GM23338 (cell line): ENCODE measurements at regions not wholly inside any gene's neighbourhood (a gene's known extent, or its start where the extent isn't known, plus 50 kb on each side); places are given as distances from the start of the nearest gene placed in this dataset.

ENCODE experiments used
- ATAC-seq: fragments of 200-7000 bp; cut with Tn5 transposase; 3 replicates; pipeline ENCODE4 v1.9.1; 2020
- DNase-seq: peaks from one replicate; pipeline ENCODE4 v3.0.0-alpha.2; 2015; ENCODE audit warnings: low spot score
- H2AFZ ChIP-seq: fragments of 200-600 bp; sonication (generic); 2 replicates; pipeline ENCODE4 v1.8.0; 2016; ENCODE audit warnings: antibody characterized with exemption, mild to moderate bottlenecking, moderate library complexity
- H3F3A ChIP-seq: fragments of 200-600 bp; sonication (generic); replicated peaks from 2 replicates; pipeline ENCODE4 v1.8.0; 2017; ENCODE audit warnings: antibody characterized with exemption, mixed run types, low read depth
- H3K27ac ChIP-seq: fragments of 200-600 bp; sonication (generic); 2 replicates; pipeline ENCODE4 v1.6.1; 2016; ENCODE audit warnings: low read depth
- H3K27me3 ChIP-seq: fragments of 200-600 bp; sonication (generic); 2 replicates; pipeline ENCODE4 v1.8.0; 2016; ENCODE audit warnings: mild to moderate bottlenecking, mixed run types, moderate library complexity; ENCODE audit not compliant: insufficient read depth
- H3K36me3 ChIP-seq: fragments of 200-600 bp; sonication (generic); 2 replicates; pipeline ENCODE4 v1.8.0; 2016; ENCODE audit warnings: mild to moderate bottlenecking; ENCODE audit not compliant: insufficient read depth
- H3K4me1 ChIP-seq: fragments of 200-600 bp; sonication (generic); 2 replicates; pipeline ENCODE4 v1.8.0; 2016; ENCODE audit warnings: mild to moderate bottlenecking, moderate library complexity; ENCODE audit not compliant: insufficient read depth
- H3K4me2 ChIP-seq: fragments of 200-600 bp; sonication (generic); 2 replicates; pipeline ENCODE4 v1.7.1; 2017; ENCODE audit warnings: mixed run types
- H3K4me3 ChIP-seq: fragments of 200-600 bp; sonication (generic); 2 replicates; pipeline ENCODE4 v1.6.1; 2016; ENCODE audit warnings: mixed run types
- H3K79me2 ChIP-seq: fragments of 200-600 bp; sonication (generic); replicated peaks from 2 replicates; pipeline ENCODE4 v1.8.0; 2017; ENCODE audit warnings: mild to moderate bottlenecking; ENCODE audit not compliant: insufficient read depth
- H3K9me2 ChIP-seq: fragments of 200-600 bp; sonication (generic); 2 replicates; pipeline ENCODE4 v1.8.0; 2017; ENCODE audit not compliant: insufficient read depth
- H4K20me1 ChIP-seq: fragments of 200-600 bp; sonication (generic); replicated peaks from 2 replicates; pipeline ENCODE4 v1.8.0; 2017; ENCODE audit warnings: mild to moderate bottlenecking; ENCODE audit not compliant: insufficient read depth
- H3K27ac Mint-ChIP-seq: 2 replicates; pipeline ENCODE4 v1.8.0; 2020; ENCODE audit warnings: inconsistent platforms, mild to moderate bottlenecking, moderate library complexity, mixed read lengths
- H3K27me3 Mint-ChIP-seq: 3 replicates; pipeline ENCODE4 v1.8.0; 2022; ENCODE audit warnings: low read depth, mild to moderate bottlenecking, moderate library complexity, mixed read lengths, inconsistent platforms; ENCODE audit not compliant: insufficient read depth, poor library complexity
- H3K36me3 Mint-ChIP-seq: 3 replicates; pipeline ENCODE4 v1.8.0; 2021; ENCODE audit warnings: low read depth, mild to moderate bottlenecking, inconsistent platforms, moderate library complexity, mixed read lengths
- H3K4me1 Mint-ChIP-seq: 3 replicates; pipeline ENCODE4 v1.8.0; 2020; ENCODE audit warnings: mild to moderate bottlenecking, inconsistent platforms, mixed read lengths
- H3K4me3 Mint-ChIP-seq: 3 replicates; pipeline ENCODE4 v1.8.0; 2021; ENCODE audit warnings: moderate library complexity, mild to moderate bottlenecking, inconsistent platforms, mixed read lengths
- H3K9me3 Mint-ChIP-seq: 3 replicates; pipeline ENCODE4 v1.8.0; 2020; ENCODE audit warnings: moderate library complexity, mild to moderate bottlenecking, inconsistent platforms, mixed read lengths
- CREB1 ChIP-seq: fragments of 250-450 bp; sonication (Bioruptor Pico); IDR thresholded peaks from 2 replicates; pipeline ENCODE4 v1.5.0; 2020; ENCODE audit warnings: low read depth, mild to moderate bottlenecking, moderate library complexity
- ETS1 ChIP-seq: IDR thresholded peaks from 2 replicates; pipeline ENCODE4 v1.6.1; 2016; ENCODE audit warnings: antibody characterized with exemption
- EZH2 ChIP-seq: fragments of 200-600 bp; sonication (generic); IDR thresholded peaks from one replicate; pipeline ENCODE4 v1.8.0; 2017; ENCODE audit warnings: antibody characterized with exemption, mild to moderate bottlenecking, low read depth; ENCODE audit not compliant: unreplicated experiment
- EZH2phosphoT487 ChIP-seq: fragments of 200-600 bp; sonication (generic); IDR thresholded peaks from one replicate; pipeline ENCODE4 v1.8.1; 2018; ENCODE audit warnings: antibody characterized with exemption; ENCODE audit not compliant: unreplicated experiment
- JUNB ChIP-seq: IDR thresholded peaks from one replicate; pipeline ENCODE4 v1.6.1; 2016; ENCODE audit warnings: antibody characterized with exemption; ENCODE audit not compliant: unreplicated experiment
- NANOG ChIP-seq: IDR thresholded peaks from 2 replicates; pipeline ENCODE4 v1.6.1; 2016; ENCODE audit warnings: antibody characterized with exemption, borderline replicate concordance
- POLR2AphosphoS5 ChIP-seq: IDR thresholded peaks from 2 replicates; pipeline ENCODE4 v1.6.1; 2016; ENCODE audit warnings: antibody characterized with exemption, low read depth
- REST ChIP-seq: IDR thresholded peaks from one replicate; pipeline ENCODE4 v1.6.1; 2018; ENCODE audit warnings: antibody characterized with exemption; ENCODE audit not compliant: unreplicated experiment
- STAT1 ChIP-seq: IDR thresholded peaks from one replicate; pipeline ENCODE4 v1.6.1; 2016; ENCODE audit warnings: antibody characterized with exemption; ENCODE audit not compliant: unreplicated experiment
- ZNF114 ChIP-seq: fragments of 250-450 bp; sonication (Bioruptor Pico); IDR thresholded peaks from 2 replicates; pipeline ENCODE4 v1.5.0; 2020; ENCODE audit warnings: mild to moderate bottlenecking, moderate library complexity
- ZNF331 ChIP-seq: fragments of 250-450 bp; sonication (Bioruptor Pico); IDR thresholded peaks from 2 replicates; pipeline ENCODE4 v1.5.0; 2020; ENCODE audit warnings: low read depth, mild to moderate bottlenecking, moderate library complexity
- TF ChIP-seq, protein P1 (sequence below): fragments of 250-450 bp; sonication (Bioruptor Pico); IDR thresholded peaks from 2 replicates; pipeline ENCODE4 v1.5.0; 2020; ENCODE audit warnings: mild to moderate bottlenecking, moderate library complexity

GRCh38 chr14:22381766-22382165 lies 207.3 kb downstream of the DAD1 start (continued):
- TF ChIP-seq ZNF114 (no peak), CREB1 (CRISPR knock-in tag) (no peak), JUNB (no peak), EZH2phosphoT487 (no peak), ETS1 (no peak)

- Histone ChIP-seq H3K27ac (no peak overlapping the region), H3K79me2 (no peaks in the 10 kb centered on the region), H3K4me3 (no peak overlapping the region), H3K4me1 (peaks cover 8% of the 10 kb centered on the region), H3F3A (no peaks in the 10 kb centered on the region), H2AFZ (peak overlapping the region; percentile 60; the same call in 1 of the 2 replicates), H3K4me2 (no peak overlapping the region), H3K9me2 (no peaks in the 10 kb centered on the region), H3K36me3 (no peaks in the 10 kb centered on the region), H4K20me1 (no peaks in the 10 kb centered on the region), H3K27me3 (no peaks in the 10 kb centered on the region)
- no peak for DNase-seq
- Mint-ChIP-seq H3K9me3 (no peaks in the 10 kb centered on the region), H3K4me3 (no peak overlapping the region), H3K36me3 (no peaks in the 10 kb centered on the region), H3K27ac (no peak overlapping the region), H3K27me3 (no peaks in the 10 kb centered on the region), H3K4me1 (peaks cover 13% of the 10 kb centered on the region)
- TF ChIP-seq JUNB (no peak), EZH2 (no peak), ETS1 (no peak), STAT1 (no peak), REST (no peak), POLR2AphosphoS5 (no peak), ZNF331 (no peak), NANOG (no peak)
- TF ChIP-seq, protein P1, sequence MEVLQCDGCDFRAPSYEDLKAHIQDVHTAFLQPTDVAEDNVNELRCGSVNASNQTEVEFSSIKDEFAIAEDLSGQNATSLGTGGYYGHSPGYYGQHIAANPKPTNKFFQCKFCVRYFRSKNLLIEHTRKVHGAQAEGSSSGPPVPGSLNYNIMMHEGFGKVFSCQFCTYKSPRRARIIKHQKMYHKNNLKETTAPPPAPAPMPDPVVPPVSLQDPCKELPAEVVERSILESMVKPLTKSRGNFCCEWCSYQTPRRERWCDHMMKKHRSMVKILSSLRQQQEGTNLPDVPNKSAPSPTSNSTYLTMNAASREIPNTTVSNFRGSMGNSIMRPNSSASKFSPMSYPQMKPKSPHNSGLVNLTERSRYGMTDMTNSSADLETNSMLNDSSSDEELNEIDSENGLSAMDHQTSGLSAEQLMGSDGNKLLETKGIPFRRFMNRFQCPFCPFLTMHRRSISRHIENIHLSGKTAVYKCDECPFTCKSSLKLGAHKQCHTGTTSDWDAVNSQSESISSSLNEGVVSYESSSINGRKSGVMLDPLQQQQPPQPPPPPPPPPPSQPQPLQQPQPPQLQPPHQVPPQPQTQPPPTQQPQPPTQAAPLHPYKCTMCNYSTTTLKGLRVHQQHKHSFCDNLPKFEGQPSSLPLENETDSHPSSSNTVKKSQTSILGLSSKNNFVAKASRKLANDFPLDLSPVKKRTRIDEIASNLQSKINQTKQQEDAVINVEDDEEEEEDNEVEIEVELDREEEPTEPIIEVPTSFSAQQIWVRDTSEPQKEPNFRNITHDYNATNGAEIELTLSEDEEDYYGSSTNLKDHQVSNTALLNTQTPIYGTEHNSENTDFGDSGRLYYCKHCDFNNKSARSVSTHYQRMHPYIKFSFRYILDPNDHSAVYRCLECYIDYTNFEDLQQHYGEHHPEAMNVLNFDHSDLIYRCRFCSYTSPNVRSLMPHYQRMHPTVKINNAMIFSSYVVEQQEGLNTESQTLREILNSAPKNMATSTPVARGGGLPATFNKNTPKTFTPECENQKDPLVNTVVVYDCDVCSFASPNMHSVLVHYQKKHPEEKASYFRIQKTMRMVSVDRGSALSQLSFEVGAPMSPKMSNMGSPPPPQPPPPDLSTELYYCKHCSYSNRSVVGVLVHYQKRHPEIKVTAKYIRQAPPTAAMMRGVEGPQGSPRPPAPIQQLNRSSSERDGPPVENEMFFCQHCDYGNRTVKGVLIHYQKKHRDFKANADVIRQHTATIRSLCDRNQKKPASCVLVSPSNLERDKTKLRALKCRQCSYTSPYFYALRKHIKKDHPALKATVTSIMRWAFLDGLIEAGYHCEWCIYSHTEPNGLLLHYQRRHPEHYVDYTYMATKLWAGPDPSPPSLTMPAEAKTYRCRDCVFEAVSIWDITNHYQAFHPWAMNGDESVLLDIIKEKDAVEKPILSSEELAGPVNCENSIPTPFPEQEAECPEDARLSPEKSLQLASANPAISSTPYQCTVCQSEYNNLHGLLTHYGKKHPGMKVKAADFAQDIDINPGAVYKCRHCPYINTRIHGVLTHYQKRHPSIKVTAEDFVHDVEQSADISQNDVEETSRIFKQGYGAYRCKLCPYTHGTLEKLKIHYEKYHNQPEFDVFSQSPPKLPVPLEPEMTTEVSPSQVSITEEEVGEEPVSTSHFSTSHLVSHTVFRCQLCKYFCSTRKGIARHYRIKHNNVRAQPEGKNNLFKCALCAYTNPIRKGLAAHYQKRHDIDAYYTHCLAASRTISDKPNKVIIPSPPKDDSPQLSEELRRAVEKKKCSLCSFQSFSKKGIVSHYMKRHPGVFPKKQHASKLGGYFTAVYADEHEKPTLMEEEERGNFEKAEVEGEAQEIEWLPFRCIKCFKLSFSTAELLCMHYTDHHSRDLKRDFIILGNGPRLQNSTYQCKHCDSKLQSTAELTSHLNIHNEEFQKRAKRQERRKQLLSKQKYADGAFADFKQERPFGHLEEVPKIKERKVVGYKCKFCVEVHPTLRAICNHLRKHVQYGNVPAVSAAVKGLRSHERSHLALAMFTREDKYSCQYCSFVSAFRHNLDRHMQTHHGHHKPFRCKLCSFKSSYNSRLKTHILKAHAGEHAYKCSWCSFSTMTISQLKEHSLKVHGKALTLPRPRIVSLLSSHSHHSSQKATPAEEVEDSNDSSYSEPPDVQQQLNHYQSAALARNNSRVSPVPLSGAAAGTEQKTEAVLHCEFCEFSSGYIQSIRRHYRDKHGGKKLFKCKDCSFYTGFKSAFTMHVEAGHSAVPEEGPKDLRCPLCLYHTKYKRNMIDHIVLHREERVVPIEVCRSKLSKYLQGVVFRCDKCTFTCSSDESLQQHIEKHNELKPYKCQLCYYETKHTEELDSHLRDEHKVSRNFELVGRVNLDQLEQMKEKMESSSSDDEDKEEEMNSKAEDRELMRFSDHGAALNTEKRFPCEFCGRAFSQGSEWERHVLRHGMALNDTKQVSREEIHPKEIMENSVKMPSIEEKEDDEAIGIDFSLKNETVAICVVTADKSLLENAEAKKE (CRISPR knock-in tag) = no peak
- ATAC-seq = no peak
Measured at GRCh38 chr14:22381408-22381760, 207.6 kb downstream of the DAD1 start.
